Neural cell (in vitro differentiated cells): ENCODE measurements at regions not wholly inside any gene's neighbourhood (a gene's known extent, or its start where the extent isn't known, plus 50 kb on each side); places are given as distances from the start of the nearest gene placed in this dataset.
"Not testable (repeated sequence)": the region's sequence is repeated elsewhere in the genome, so short reads cannot be mapped to it uniquely, and the experiment has no call there.

ENCODE experiments used
- CTCF ChIP-seq: fragments of 450-650 bp; IDR thresholded peaks from 2 replicates; pipeline ENCODE4 v1.5.1; 2014; ENCODE audit warnings: antibody characterized with exemption, mild to moderate bottlenecking, moderate library complexity; ENCODE audit not compliant: poor library complexity, severe bottlenecking
- EP300 ChIP-seq: fragments of 450-650 bp; conservative IDR thresholded peaks from 2 replicates; pipeline ENCODE4 v1.6.1; 2014; ENCODE audit warnings: antibody characterized with exemption, mild to moderate bottlenecking, moderate library complexity; ENCODE audit not compliant: poor library complexity, severe bottlenecking
- EZH2 ChIP-seq: fragments of 200-600, 300-800 bp; shearing (Covaris generic), sonication (generic); IDR thresholded peaks from 2 replicates; pipeline ENCODE4 v1.6.1; 2014; ENCODE audit warnings: antibody characterized with exemption, low read length, borderline replicate concordance, mild to moderate bottlenecking; ENCODE audit not compliant: insufficient read depth, poor library complexity, severe bottlenecking
- MXI1 ChIP-seq: fragments of 450-650 bp; conservative IDR thresholded peaks from 2 replicates; pipeline ENCODE4 v1.6.1; 2014; ENCODE audit warnings: antibody characterized with exemption, mild to moderate bottlenecking; ENCODE audit not compliant: poor library complexity, severe bottlenecking
- POLR2AphosphoS5 ChIP-seq: IDR thresholded peaks from 2 replicates; pipeline ENCODE4 v1.6.1; 2012
- RAD21 ChIP-seq: fragments of 450-650 bp; conservative IDR thresholded peaks from 2 replicates; pipeline ENCODE4 v1.6.1; 2014; ENCODE audit warnings: antibody characterized with exemption, mild to moderate bottlenecking, moderate library complexity
- REST ChIP-seq: IDR thresholded peaks from 2 replicates; pipeline ENCODE4 v1.6.1; 2012; ENCODE audit warnings: borderline replicate concordance
- SMC3 ChIP-seq: fragments of 450-650 bp; conservative IDR thresholded peaks from 2 replicates; pipeline ENCODE4 v1.6.1; 2014; ENCODE audit warnings: antibody characterized with exemption, mild to moderate bottlenecking, moderate library complexity; ENCODE audit not compliant: poor library complexity
- TAF1 ChIP-seq: IDR thresholded peaks from 2 replicates; pipeline ENCODE4 v1.6.1; 2012; ENCODE audit warnings: low read depth

GRCh38 chrX:109912993-109913392 is 89.9 kb upstream of the TMEM164 start:
- TF ChIP-seq CTCF, EZH2, RAD21, EP300, POLR2AphosphoS5, TAF1, REST, SMC3, MXI1: not testable (repeated sequence)
